ENCODE measurements at regions not wholly inside any gene's neighbourhood (a gene's known extent, or its start where the extent isn't known, plus 50 kb on each side); places are given as distances from the start of the nearest gene placed in this dataset.

DNA sequence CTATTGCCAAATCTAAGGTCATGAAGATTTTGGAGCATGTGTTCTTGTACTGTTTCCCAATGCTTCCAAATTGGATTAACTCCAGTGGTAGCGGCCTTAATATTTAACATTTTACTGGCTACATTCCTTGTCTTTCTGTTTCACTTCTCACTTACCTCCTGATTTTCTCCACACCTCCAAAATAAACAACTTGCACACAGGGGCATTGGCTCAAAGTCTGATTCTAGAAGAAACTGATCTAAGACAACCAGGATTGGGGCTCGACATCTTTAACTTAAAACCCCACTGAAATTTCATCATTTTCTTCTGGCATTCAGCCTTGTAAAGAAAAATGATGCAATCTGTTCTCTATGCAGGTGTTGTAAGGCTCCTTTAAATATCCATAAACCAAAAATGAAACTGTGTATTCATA lies 557.9 kb upstream of the ID4 start:
- no peak for DNase-seq
- Histone ChIP-seq H3K9me3 (ENCODE audit: low read length) (no peaks in the 10 kb centered on the region), H3K4me1 (ENCODE audit: low read length) (no peaks in the 10 kb centered on the region), H2AFZ (ENCODE audit: low read length) (no peak overlapping the region), H3K4me2 (ENCODE audit: low read depth, low read length, poor library complexity, severe bottlenecking) (no peak overlapping the region), H3K9me2 (replicated peaks; ENCODE audit: insufficient read depth, low read length) (0 out of 2 replicates have a peak, but pooled peaks cover 3% of the 10 kb centered on the region), H3K27ac (ENCODE audit: low read length) (no peak overlapping the region), H3K9ac (ENCODE audit: low read length) (no peak overlapping the region), H3K36me3 (ENCODE audit: insufficient read depth, low read length) (no peaks in the 10 kb centered on the region), H3K27me3 (ENCODE audit: low read length) (no peaks in the 10 kb centered on the region), H3K4me3 (ENCODE audit: low read length) (no peak overlapping the region), H4K20me1 (ENCODE audit: insufficient read depth, low read depth, low read length) (no peaks in the 10 kb centered on the region), H3K79me2 (ENCODE audit: low read length) (no peaks in the 10 kb centered on the region)

DNA sequence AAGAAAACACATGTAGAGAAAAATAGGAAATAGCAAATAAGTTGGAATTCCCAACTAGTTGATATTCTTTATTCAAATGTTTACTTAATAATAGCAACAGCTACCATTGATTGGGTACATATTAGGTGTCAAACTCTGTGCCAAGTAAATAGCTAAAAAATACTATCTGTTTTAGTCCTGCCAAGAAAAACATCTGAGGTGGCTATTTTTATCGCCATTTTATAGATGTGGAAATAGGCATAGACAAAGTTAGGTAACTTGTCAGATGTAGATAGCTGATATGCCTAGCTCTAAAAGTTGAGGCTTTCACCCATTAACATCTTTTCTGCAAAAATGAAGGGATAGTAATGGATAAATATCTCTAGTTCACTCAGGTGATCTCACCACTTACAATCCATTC lies 549.2 kb upstream of the ID4 start:
- DNase-seq = no peak
- no peak overlapping the region for H3K9ac ChIP-seq (ENCODE audit: low read length)
- H3K4me2 ChIP-seq (ENCODE audit: low read depth, low read length, poor library complexity, severe bottlenecking) = no peak overlapping the region
- H2AFZ ChIP-seq (ENCODE audit: low read length) = no peak overlapping the region
- H3K9me3 ChIP-seq (ENCODE audit: low read length) = no peaks in the 10 kb centered on the region
- H3K79me2 ChIP-seq (ENCODE audit: low read length) = no peaks in the 10 kb centered on the region
- H3K27me3 ChIP-seq (ENCODE audit: low read length) = no peaks in the 10 kb centered on the region
- H4K20me1 ChIP-seq (ENCODE audit: insufficient read depth, low read depth, low read length) = no peaks in the 10 kb centered on the region
- H3K27ac ChIP-seq (ENCODE audit: low read length) = no peak overlapping the region
- H3K4me3 ChIP-seq (ENCODE audit: low read length) = no peak overlapping the region
- no peaks in the 10 kb centered on the region for H3K9me2 ChIP-seq (replicated peaks; ENCODE audit: insufficient read depth, low read length)
- no peaks in the 10 kb centered on the region for H3K36me3 ChIP-seq (ENCODE audit: insufficient read depth, low read length)
- no peaks in the 10 kb centered on the region for H3K4me1 ChIP-seq (ENCODE audit: low read length)

DNA sequence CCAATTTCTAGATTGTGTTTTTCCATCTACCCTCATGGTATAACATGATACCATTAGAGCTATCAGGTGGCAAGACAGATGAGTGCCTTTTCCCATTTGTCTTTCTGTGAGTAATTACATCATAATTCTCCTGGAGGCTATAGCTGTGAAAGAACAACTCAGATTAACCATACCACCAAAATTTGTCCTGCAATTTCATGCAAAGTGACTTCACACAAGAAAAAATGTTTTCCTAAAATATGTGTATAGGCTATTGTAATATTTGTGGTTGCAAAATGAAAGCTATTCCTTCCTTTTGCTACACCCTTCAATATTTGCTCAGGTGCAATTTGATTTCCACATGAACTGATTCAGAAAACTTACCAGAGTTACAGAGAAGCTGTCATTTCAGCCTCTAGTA lies 547.7 kb upstream of the ID4 start:
- Histone ChIP-seq H3K79me2 (ENCODE audit: low read length) (no peaks in the 10 kb centered on the region), H2AFZ (ENCODE audit: low read length) (no peak overlapping the region), H3K27me3 (ENCODE audit: low read length) (no peaks in the 10 kb centered on the region), H3K27ac (ENCODE audit: low read length) (no peak overlapping the region), H4K20me1 (ENCODE audit: insufficient read depth, low read depth, low read length) (no peaks in the 10 kb centered on the region), H3K36me3 (ENCODE audit: insufficient read depth, low read length) (no peaks in the 10 kb centered on the region), H3K4me3 (ENCODE audit: low read length) (no peak overlapping the region), H3K9ac (ENCODE audit: low read length) (no peak overlapping the region), H3K4me1 (ENCODE audit: low read length) (no peaks in the 10 kb centered on the region), H3K9me3 (ENCODE audit: low read length) (no peaks in the 10 kb centered on the region), H3K9me2 (replicated peaks; ENCODE audit: insufficient read depth, low read length) (no peaks in the 10 kb centered on the region), H3K4me2 (ENCODE audit: low read depth, low read length, poor library complexity, severe bottlenecking) (no peak overlapping the region)
- no peak for DNase-seq

DNA sequence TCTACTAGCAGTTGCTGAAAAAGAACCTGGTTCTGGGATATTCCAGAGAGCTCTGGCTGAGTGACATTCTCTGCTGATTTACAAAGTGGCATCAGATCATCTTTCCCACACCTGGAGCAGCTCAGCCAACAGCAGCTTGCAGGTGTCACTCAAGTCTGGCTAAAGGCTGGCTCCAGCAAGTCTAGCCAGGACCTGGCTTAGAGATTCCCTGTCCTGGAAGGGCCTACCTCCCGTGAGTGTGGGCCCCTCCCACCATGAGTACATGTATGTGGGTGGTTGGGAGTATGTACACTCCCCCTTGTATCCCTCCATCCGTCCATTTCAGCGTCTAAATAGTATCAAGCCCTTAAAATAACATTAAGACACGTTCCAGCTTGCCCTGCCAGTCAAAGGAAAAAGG lies 539.3 kb upstream of the ID4 start:
- DNase-seq = no peak
- H3K79me2 ChIP-seq (ENCODE audit: low read length) = no peaks in the 10 kb centered on the region
- no peak overlapping the region for H3K9ac ChIP-seq (ENCODE audit: low read length)
- H3K9me2 ChIP-seq (replicated peaks; ENCODE audit: insufficient read depth, low read length) = no peaks in the 10 kb centered on the region
- no peak overlapping the region for H2AFZ ChIP-seq (ENCODE audit: low read length)
- no peak overlapping the region for H3K4me2 ChIP-seq (ENCODE audit: low read depth, low read length, poor library complexity, severe bottlenecking)
- no peak overlapping the region for H3K27ac ChIP-seq (ENCODE audit: low read length)
- H3K4me3 ChIP-seq (ENCODE audit: low read length) = no peak overlapping the region
- H3K9me3 ChIP-seq (ENCODE audit: low read length) = no peaks in the 10 kb centered on the region
- no peaks in the 10 kb centered on the region for H4K20me1 ChIP-seq (ENCODE audit: insufficient read depth, low read depth, low read length)
- no peaks in the 10 kb centered on the region for H3K4me1 ChIP-seq (ENCODE audit: low read length)
- H3K27me3 ChIP-seq (ENCODE audit: low read length) = no peaks in the 10 kb centered on the region
- no peaks in the 10 kb centered on the region for H3K36me3 ChIP-seq (ENCODE audit: insufficient read depth, low read length)

DNA sequence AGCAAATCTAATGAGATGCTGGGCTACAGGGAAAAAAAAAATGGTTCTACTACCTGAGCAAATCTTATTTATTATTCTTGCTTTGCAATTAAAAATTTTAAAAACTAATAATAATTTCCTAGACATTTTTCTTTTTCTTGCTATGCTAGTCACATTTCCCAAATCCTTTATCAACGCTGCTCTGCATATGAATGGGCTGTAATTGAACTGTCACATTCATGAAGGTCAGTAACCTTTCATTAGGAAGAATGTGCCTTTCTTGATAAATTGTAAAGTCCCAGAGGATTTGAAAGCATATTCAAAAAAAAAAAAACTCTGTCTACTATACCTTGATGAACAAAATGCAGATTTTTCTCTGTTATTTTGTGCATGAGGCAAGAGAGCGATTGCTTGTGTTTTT lies 538.7 kb upstream of the ID4 start:
- Histone ChIP-seq H3K27me3 (ENCODE audit: low read length) (no peaks in the 10 kb centered on the region), H3K79me2 (ENCODE audit: low read length) (no peaks in the 10 kb centered on the region), H3K9me3 (ENCODE audit: low read length) (no peaks in the 10 kb centered on the region), H3K4me3 (ENCODE audit: low read length) (no peak overlapping the region), H3K4me1 (ENCODE audit: low read length) (no peaks in the 10 kb centered on the region), H2AFZ (ENCODE audit: low read length) (no peak overlapping the region), H3K9me2 (replicated peaks; ENCODE audit: insufficient read depth, low read length) (no peaks in the 10 kb centered on the region), H3K9ac (ENCODE audit: low read length) (no peak overlapping the region), H3K4me2 (ENCODE audit: low read depth, low read length, poor library complexity, severe bottlenecking) (no peak overlapping the region), H3K27ac (ENCODE audit: low read length) (no peak overlapping the region), H3K36me3 (ENCODE audit: insufficient read depth, low read length) (no peaks in the 10 kb centered on the region), H4K20me1 (ENCODE audit: insufficient read depth, low read depth, low read length) (no peaks in the 10 kb centered on the region)
- no peak for DNase-seq

DNA sequence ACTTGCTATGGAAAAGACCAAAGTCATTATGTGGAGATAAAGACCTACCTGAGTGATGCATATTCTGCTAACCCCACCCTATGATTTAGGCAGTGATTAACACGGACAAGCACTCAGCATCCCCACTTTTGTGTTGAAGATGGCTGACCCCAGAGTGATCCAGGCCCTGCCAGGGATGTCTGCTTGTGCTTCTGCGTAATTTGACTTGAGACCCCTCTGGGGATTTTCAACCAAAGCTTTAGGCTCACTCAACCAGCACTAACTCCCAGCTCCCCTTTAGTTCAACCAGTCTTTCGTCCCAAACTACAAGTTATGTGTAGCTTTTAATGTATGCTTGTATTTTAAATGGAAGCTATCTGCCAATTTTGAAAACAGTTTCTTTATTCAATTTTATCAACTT lies 538.0 kb upstream of the ID4 start:
- Histone ChIP-seq H3K27me3 (ENCODE audit: low read length) (no peaks in the 10 kb centered on the region), H4K20me1 (ENCODE audit: insufficient read depth, low read depth, low read length) (no peaks in the 10 kb centered on the region), H3K79me2 (ENCODE audit: low read length) (no peaks in the 10 kb centered on the region), H3K4me3 (ENCODE audit: low read length) (no peak overlapping the region), H3K36me3 (ENCODE audit: insufficient read depth, low read length) (no peaks in the 10 kb centered on the region), H2AFZ (ENCODE audit: low read length) (no peak overlapping the region), H3K9ac (ENCODE audit: low read length) (no peak overlapping the region), H3K4me1 (ENCODE audit: low read length) (no peaks in the 10 kb centered on the region), H3K9me2 (replicated peaks; ENCODE audit: insufficient read depth, low read length) (no peaks in the 10 kb centered on the region), H3K4me2 (ENCODE audit: low read depth, low read length, poor library complexity, severe bottlenecking) (no peak overlapping the region), H3K27ac (ENCODE audit: low read length) (no peak overlapping the region), H3K9me3 (ENCODE audit: low read length) (no peaks in the 10 kb centered on the region)
- DNase-seq = no peak

DNA sequence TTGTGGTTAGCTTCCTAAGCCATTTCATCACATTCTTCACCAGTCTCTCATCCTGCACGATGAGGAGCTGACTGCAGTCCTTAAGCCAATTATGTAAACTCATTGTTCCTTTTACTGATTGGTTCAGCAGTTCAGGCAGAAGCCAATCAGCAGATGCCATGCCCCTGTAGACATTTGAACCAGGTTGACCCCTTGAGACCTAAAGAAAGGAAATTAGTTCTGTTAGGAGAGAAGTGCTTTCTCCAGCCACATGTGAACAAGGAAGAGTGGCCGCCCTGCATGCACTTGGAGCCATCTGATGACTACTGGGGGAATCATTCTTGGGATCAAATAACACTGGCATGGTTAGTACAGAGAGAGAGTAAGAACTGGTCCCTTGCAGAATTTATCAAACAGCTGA lies 535.2 kb upstream of the ID4 start:
- Histone ChIP-seq H3K27ac (ENCODE audit: low read length) (no peak overlapping the region), H3K9me2 (replicated peaks; ENCODE audit: insufficient read depth, low read length) (no peaks in the 10 kb centered on the region), H3K36me3 (ENCODE audit: insufficient read depth, low read length) (no peaks in the 10 kb centered on the region), H3K9ac (ENCODE audit: low read length) (no peak overlapping the region), H2AFZ (ENCODE audit: low read length) (no peak overlapping the region), H4K20me1 (ENCODE audit: insufficient read depth, low read depth, low read length) (no peaks in the 10 kb centered on the region), H3K4me1 (ENCODE audit: low read length) (no peaks in the 10 kb centered on the region), H3K27me3 (ENCODE audit: low read length) (no peaks in the 10 kb centered on the region), H3K79me2 (ENCODE audit: low read length) (no peaks in the 10 kb centered on the region), H3K4me3 (ENCODE audit: low read length) (no peak overlapping the region), H3K9me3 (ENCODE audit: low read length) (no peaks in the 10 kb centered on the region), H3K4me2 (ENCODE audit: low read depth, low read length, poor library complexity, severe bottlenecking) (no peak overlapping the region)
- DNase-seq = no peak

DNA sequence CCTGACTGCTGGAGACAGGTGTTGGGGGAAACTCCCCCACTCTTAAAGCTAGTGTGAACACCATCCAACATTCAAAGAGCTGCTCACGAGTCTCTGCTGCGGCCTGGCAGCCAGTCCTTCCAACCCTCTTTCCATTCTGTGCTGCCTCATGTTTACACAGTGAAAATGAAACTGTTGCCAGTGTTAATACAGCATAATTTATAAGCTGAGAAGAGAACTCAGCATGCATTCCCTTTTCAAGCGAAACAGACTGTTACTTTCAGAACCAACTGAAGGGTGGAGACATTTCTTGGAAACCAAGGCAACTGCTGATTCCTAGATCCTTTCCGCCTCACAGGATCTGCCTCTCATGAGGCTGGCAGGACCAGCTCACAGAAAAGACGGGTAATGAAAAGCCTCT lies 533.8 kb upstream of the ID4 start:
- H3K4me1 ChIP-seq (ENCODE audit: low read length) = no peaks in the 10 kb centered on the region
- no peak for DNase-seq
- no peaks in the 10 kb centered on the region for H3K36me3 ChIP-seq (ENCODE audit: insufficient read depth, low read length)
- H3K9me2 ChIP-seq (replicated peaks; ENCODE audit: insufficient read depth, low read length) = no peaks in the 10 kb centered on the region
- H3K27ac ChIP-seq (ENCODE audit: low read length) = no peak overlapping the region
- no peaks in the 10 kb centered on the region for H3K27me3 ChIP-seq (ENCODE audit: low read length)
- H3K9ac ChIP-seq (ENCODE audit: low read length) = no peak overlapping the region
- H3K79me2 ChIP-seq (ENCODE audit: low read length) = no peaks in the 10 kb centered on the region
- H3K4me3 ChIP-seq (ENCODE audit: low read length) = no peak overlapping the region
- H3K4me2 ChIP-seq (ENCODE audit: low read depth, low read length, poor library complexity, severe bottlenecking) = no peak overlapping the region
- no peak overlapping the region for H2AFZ ChIP-seq (ENCODE audit: low read length)
- no peaks in the 10 kb centered on the region for H4K20me1 ChIP-seq (ENCODE audit: insufficient read depth, low read depth, low read length)
- H3K9me3 ChIP-seq (ENCODE audit: low read length) = no peaks in the 10 kb centered on the region

DNA sequence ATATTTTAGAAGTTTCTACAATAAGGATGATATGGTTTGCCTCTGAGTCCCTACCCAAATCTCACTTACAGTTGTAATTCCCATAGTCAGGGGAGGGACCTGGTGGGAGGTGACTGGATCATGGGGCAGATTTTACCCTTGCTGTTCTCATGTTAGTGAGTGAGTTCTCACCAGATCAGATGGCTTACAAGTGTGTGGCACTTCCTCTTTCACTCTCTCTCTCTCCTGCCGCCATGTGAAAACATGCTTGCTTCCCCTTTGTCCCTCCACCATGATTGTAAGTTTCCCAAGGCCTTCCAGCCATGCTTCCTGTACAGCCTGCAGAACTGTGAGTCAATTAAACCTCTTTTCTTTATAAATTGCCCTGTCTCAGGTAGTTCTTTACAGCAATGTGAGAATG lies 527.5 kb upstream of the ID4 start:
- no peak overlapping the region for H3K9ac ChIP-seq (ENCODE audit: low read length)
- H3K4me1 ChIP-seq (ENCODE audit: low read length) = no peaks in the 10 kb centered on the region
- no peak overlapping the region for H3K4me2 ChIP-seq (ENCODE audit: low read depth, low read length, poor library complexity, severe bottlenecking)
- no peak overlapping the region for H2AFZ ChIP-seq (ENCODE audit: low read length)
- H3K27ac ChIP-seq (ENCODE audit: low read length) = no peak overlapping the region
- no peak for DNase-seq
- no peaks in the 10 kb centered on the region for H3K27me3 ChIP-seq (ENCODE audit: low read length)
- H3K9me2 ChIP-seq (replicated peaks; ENCODE audit: insufficient read depth, low read length) = no peaks in the 10 kb centered on the region
- H3K36me3 ChIP-seq (ENCODE audit: insufficient read depth, low read length) = no peaks in the 10 kb centered on the region
- H4K20me1 ChIP-seq (ENCODE audit: insufficient read depth, low read depth, low read length) = no peaks in the 10 kb centered on the region
- H3K9me3 ChIP-seq (ENCODE audit: low read length) = 0 out of 2 replicates have a peak, but pooled peaks cover 2% of the 10 kb centered on the region
- H3K79me2 ChIP-seq (ENCODE audit: low read length) = no peaks in the 10 kb centered on the region
- no peak overlapping the region for H3K4me3 ChIP-seq (ENCODE audit: low read length)
